ENCODE measurements at regions not wholly inside any gene's neighbourhood (a gene's known extent, or its start where the extent isn't known, plus 50 kb on each side); places are given as distances from the start of the nearest gene placed in this dataset.

- TF ChIP-seq CREB1 (IDR thresholded peaks at IDR 0.05; ENCODE audit: low read depth) (no peak), MAX (IDR thresholded peaks at IDR 0.05) (no peak), REST (IDR thresholded peaks at IDR 0.05; ENCODE audit: low read depth) (no peak), EP300 (IDR thresholded peaks at IDR 0.05; ENCODE audit: borderline replicate concordance) (no peak), RAD21 (IDR thresholded peaks at IDR 0.05; ENCODE audit: low read depth) (no peak), TCF12 (IDR thresholded peaks at IDR 0.05; ENCODE audit: low read depth) (no peak), TAF1 (IDR thresholded peaks at IDR 0.05; ENCODE audit: low read depth) (no peak), ZBTB7A (IDR thresholded peaks at IDR 0.05; ENCODE audit: low read depth) (no peak), YY1 (IDR thresholded peaks at IDR 0.05; ENCODE audit: low read depth) (no peak), TEAD4 (IDR thresholded peaks at IDR 0.05) (no peak), FOXM1 (IDR thresholded peaks at IDR 0.05; ENCODE audit: borderline replicate concordance, low read depth) (no peak), EGR1 (IDR thresholded peaks at IDR 0.05) (no peak), CEBPB (IDR thresholded peaks at IDR 0.05) (no peak), USF1 (IDR thresholded peaks at IDR 0.05) (no peak), NFIC (IDR thresholded peaks at IDR 0.05) (no peak)
These were observed 56.6 kb upstream of the PACRGL start for GRCh38 chr4:20643631-20644030.

- TF ChIP-seq CREB1 (IDR thresholded peaks at IDR 0.05; ENCODE audit: low read depth) (no peak), USF1 (IDR thresholded peaks at IDR 0.05) (no peak), REST (IDR thresholded peaks at IDR 0.05; ENCODE audit: low read depth) (no peak), EP300 (IDR thresholded peaks at IDR 0.05; ENCODE audit: borderline replicate concordance) (no peak), YY1 (IDR thresholded peaks at IDR 0.05; ENCODE audit: low read depth) (no peak), TCF12 (IDR thresholded peaks at IDR 0.05; ENCODE audit: low read depth) (no peak), TEAD4 (IDR thresholded peaks at IDR 0.05) (no peak)
These were observed 55.0 kb upstream of the PACRGL start for GRCh38 chr4:20645236-20645635.

- no peak for TF ChIP-seq ZBTB7A (IDR thresholded peaks at IDR 0.05; ENCODE audit: low read depth)
- TF ChIP-seq FOXM1 (IDR thresholded peaks at IDR 0.05; ENCODE audit: borderline replicate concordance, low read depth), result no peak
- no peak for TF ChIP-seq EP300 (IDR thresholded peaks at IDR 0.05; ENCODE audit: borderline replicate concordance)
- TF ChIP-seq CREB1 (IDR thresholded peaks at IDR 0.05; ENCODE audit: low read depth), result no peak
- TF ChIP-seq MAX (IDR thresholded peaks at IDR 0.05), result no peak
- TF ChIP-seq RAD21 (IDR thresholded peaks at IDR 0.05; ENCODE audit: low read depth), result no peak
- no peak for TF ChIP-seq CEBPB (IDR thresholded peaks at IDR 0.05)
- no peak for TF ChIP-seq YY1 (IDR thresholded peaks at IDR 0.05; ENCODE audit: low read depth)
- TF ChIP-seq USF1 (IDR thresholded peaks at IDR 0.05), result no peak
- no peak for TF ChIP-seq TEAD4 (IDR thresholded peaks at IDR 0.05)
- TF ChIP-seq TAF1 (IDR thresholded peaks at IDR 0.05; ENCODE audit: low read depth), result no peak
- TF ChIP-seq EGR1 (IDR thresholded peaks at IDR 0.05), result no peak
- TF ChIP-seq TCF12 (IDR thresholded peaks at IDR 0.05; ENCODE audit: low read depth), result no peak
- no peak for TF ChIP-seq REST (IDR thresholded peaks at IDR 0.05; ENCODE audit: low read depth)
These were observed 54.0 kb upstream of the PACRGL start for GRCh38 chr4:20646287-20646686.
